ENCODE measurements at regions not wholly inside any gene's neighbourhood (a gene's known extent, or its start where the extent isn't known, plus 50 kb on each side); places are given as distances from the start of the nearest gene placed in this dataset.

DNA sequence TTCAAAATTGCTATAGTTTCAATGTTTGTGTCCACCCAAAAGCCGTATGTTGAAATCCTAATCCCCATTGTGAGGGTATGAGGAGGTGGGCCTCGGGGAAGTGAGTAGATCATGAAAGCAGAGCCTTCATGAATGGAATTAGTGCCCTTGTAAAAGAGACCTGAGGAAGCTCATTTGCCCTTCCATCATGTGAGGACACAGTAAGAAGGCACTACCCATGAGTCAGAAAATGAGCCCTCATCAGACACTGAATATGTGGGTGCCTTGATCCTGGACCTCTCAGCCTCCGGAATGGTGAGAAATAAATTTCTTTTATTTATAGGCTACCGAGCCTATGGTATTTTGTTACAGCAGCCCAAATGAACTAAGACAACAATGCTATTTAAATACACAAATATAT lies 57.7 kb upstream of the EFHC2 start:
- Histone ChIP-seq H3K4me3 (no peak overlapping the region), H3K36me3 (no peaks in the 10 kb centered on the region), H3K27me3 (no peaks in the 10 kb centered on the region), H3K9me3 (no peaks in the 10 kb centered on the region), H3K27ac (no peak overlapping the region), H3K4me1 (no peaks in the 10 kb centered on the region)
- intact Hi-C loops (cut with DNase I; ENCODE audit: low total_unique reads): no loop called here
- in situ Hi-C loops (cut with MboI; ENCODE audit: low sequenced_read_pairs in 4 of 4): no loop called here
- DNase-seq (no peak), ATAC-seq (no peak)
- TF ChIP-seq, protein P1, sequence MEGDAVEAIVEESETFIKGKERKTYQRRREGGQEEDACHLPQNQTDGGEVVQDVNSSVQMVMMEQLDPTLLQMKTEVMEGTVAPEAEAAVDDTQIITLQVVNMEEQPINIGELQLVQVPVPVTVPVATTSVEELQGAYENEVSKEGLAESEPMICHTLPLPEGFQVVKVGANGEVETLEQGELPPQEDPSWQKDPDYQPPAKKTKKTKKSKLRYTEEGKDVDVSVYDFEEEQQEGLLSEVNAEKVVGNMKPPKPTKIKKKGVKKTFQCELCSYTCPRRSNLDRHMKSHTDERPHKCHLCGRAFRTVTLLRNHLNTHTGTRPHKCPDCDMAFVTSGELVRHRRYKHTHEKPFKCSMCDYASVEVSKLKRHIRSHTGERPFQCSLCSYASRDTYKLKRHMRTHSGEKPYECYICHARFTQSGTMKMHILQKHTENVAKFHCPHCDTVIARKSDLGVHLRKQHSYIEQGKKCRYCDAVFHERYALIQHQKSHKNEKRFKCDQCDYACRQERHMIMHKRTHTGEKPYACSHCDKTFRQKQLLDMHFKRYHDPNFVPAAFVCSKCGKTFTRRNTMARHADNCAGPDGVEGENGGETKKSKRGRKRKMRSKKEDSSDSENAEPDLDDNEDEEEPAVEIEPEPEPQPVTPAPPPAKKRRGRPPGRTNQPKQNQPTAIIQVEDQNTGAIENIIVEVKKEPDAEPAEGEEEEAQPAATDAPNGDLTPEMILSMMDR (IDR thresholded peaks at IDR 0.05 in 4 of 5, conservative IDR thresholded peaks at IDR 0.05 in 1 of 5): no peak
- no peak for TF ChIP-seq POLR2A (IDR thresholded peaks at IDR 0.05)

DNA sequence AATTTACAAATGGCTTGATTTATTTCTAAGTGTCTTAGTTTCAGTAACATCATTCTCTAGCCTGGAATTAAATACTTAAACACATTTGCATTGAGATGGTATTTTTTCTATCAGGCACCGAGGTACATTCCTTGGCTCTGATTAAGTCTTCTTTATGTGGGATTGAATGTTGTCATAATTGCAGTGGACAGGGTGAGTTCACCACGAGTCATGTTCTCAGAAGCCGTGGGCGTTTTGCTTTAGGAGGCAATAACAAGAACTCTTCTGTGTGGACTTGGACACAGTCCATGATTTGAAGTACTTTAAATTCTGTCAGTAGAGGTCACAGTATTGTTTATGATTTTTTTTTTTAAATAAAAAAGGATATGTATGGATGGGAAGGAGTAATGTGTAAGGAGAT lies 57.1 kb upstream of the EFHC2 start:
- Histone ChIP-seq H3K27ac (no peak overlapping the region), H3K36me3 (no peaks in the 10 kb centered on the region), H3K9me3 (no peaks in the 10 kb centered on the region), H3K27me3 (no peaks in the 10 kb centered on the region), H3K4me1 (no peaks in the 10 kb centered on the region), H3K4me3 (no peak overlapping the region)
- DNase-seq (no peak), ATAC-seq (no peak)
- in situ Hi-C loops (cut with MboI; ENCODE audit: low sequenced_read_pairs in 4 of 4): no loop called here
- intact Hi-C loops (cut with DNase I; ENCODE audit: low total_unique reads): no loop called here
- TF ChIP-seq, protein P1 (IDR thresholded peaks at IDR 0.05 in 4 of 5, conservative IDR thresholded peaks at IDR 0.05 in 1 of 5): no peak
- TF ChIP-seq POLR2A (IDR thresholded peaks at IDR 0.05): no peak

DNA sequence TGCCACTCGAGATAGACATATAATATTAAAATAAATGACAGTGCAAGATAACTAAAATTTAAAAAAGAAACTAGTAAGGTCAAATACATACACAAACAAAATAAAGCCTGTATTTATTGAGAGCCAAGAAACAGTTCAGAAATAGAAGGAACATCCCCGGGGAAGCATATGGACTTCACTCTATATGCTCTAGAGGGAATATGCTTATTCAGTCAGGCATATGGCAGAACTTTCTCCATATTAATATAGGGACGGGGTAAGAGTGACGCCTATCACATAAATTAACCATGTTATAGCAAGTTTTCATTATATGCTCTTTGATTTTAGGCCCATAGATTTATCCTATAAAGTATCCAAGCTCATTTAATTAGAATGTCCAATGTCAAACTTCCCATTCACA lies 56.7 kb upstream of the EFHC2 start:
- Histone ChIP-seq H3K4me1 (no peaks in the 10 kb centered on the region), H3K27ac (no peak overlapping the region), H3K4me3 (no peak overlapping the region), H3K9me3 (no peaks in the 10 kb centered on the region), H3K36me3 (no peaks in the 10 kb centered on the region), H3K27me3 (no peaks in the 10 kb centered on the region)
- intact Hi-C loops (cut with DNase I; ENCODE audit: low total_unique reads): no loop called here
- DNase-seq: no peak
- no peak for ATAC-seq
- TF ChIP-seq, protein P1 (IDR thresholded peaks at IDR 0.05 in 4 of 5, conservative IDR thresholded peaks at IDR 0.05 in 1 of 5): no peak
- TF ChIP-seq POLR2A (IDR thresholded peaks at IDR 0.05): no peak
- in situ Hi-C loops (cut with MboI; ENCODE audit: low sequenced_read_pairs in 4 of 4): no loop called here
